BLaER1 (cell line): ENCODE measurements at regions not wholly inside any gene's neighbourhood (a gene's known extent, or its start where the extent isn't known, plus 50 kb on each side); places are given as distances from the start of the nearest gene placed in this dataset.

Experiments used
- H3K27ac ChIP-seq: shearing (Covaris generic); formaldehyde crosslinking; 2 replicates; pipeline ENCODE4 v1.8.1; 2022
- H3K27me3 ChIP-seq: shearing (Covaris generic); formaldehyde crosslinking; 2 replicates; pipeline ENCODE4 v1.8.1; 2022
- H3K36me3 ChIP-seq: shearing (Covaris generic); formaldehyde crosslinking; 2 replicates; pipeline ENCODE4 v1.8.1; 2022
- H3K4me1 ChIP-seq: shearing (Covaris generic); formaldehyde crosslinking; 2 replicates; pipeline ENCODE4 v1.8.1; 2022
- H3K4me2 ChIP-seq: shearing (Covaris generic); formaldehyde crosslinking; 2 replicates; pipeline ENCODE4 v1.8.1; 2022
- H3K4me3 ChIP-seq: shearing (Covaris generic); formaldehyde crosslinking; 2 replicates; pipeline ENCODE4 v1.8.1; 2022
- H3K9ac ChIP-seq: shearing (Covaris generic); formaldehyde crosslinking; 2 replicates; pipeline ENCODE4 v1.8.1; 2022
- H3K9me3 ChIP-seq: shearing (Covaris generic); formaldehyde crosslinking; 2 replicates; pipeline ENCODE4 v1.8.1; 2022
- H4K20me1 ChIP-seq: shearing (Covaris generic); formaldehyde crosslinking; 2 replicates; pipeline ENCODE4 v1.8.1; 2022
- Cebpa-rat ChIP-seq: shearing (Covaris generic); IDR thresholded peaks from 2 replicates; pipeline ENCODE4 v1.8.1; 2022

GRCh38 chr19:30857388-30857787 is 485.2 kb downstream of the ZNF536 start:
- H3K4me3 ChIP-seq, result no peak overlapping the region
- H3K27ac ChIP-seq, result no peak overlapping the region
- no peaks in the 10 kb centered on the region for H3K27me3 ChIP-seq
- H3K9me3 ChIP-seq, result no peaks in the 10 kb centered on the region
- TF ChIP-seq Cebpa-rat, result no peak
- H3K4me2 ChIP-seq, result no peak overlapping the region
- H3K4me1 ChIP-seq, result no peaks in the 10 kb centered on the region
- no peaks in the 10 kb centered on the region for H4K20me1 ChIP-seq
- H3K9ac ChIP-seq, result no peak overlapping the region
- H3K36me3 ChIP-seq, result no peaks in the 10 kb centered on the region

- TF ChIP-seq Cebpa-rat, result no peak
- H3K4me3 ChIP-seq, result no peak overlapping the region
- no peaks in the 10 kb centered on the region for H3K36me3 ChIP-seq
- no peaks in the 10 kb centered on the region for H3K27me3 ChIP-seq
- no peaks in the 10 kb centered on the region for H3K4me1 ChIP-seq
- H3K4me2 ChIP-seq, result no peak overlapping the region
- no peaks in the 10 kb centered on the region for H4K20me1 ChIP-seq
- H3K9me3 ChIP-seq, result no peaks in the 10 kb centered on the region
- no peak overlapping the region for H3K27ac ChIP-seq
- H3K9ac ChIP-seq, result no peak overlapping the region
Measured at GRCh38 chr19:30856786-30857185, 484.6 kb downstream of the ZNF536 start.

GRCh38 chr19:30856376-30856775 is 484.2 kb downstream of the ZNF536 start:
- Histone ChIP-seq H3K4me1 (no peaks in the 10 kb centered on the region), H3K4me2 (no peak overlapping the region), H3K27ac (no peak overlapping the region), H4K20me1 (no peaks in the 10 kb centered on the region), H3K27me3 (no peaks in the 10 kb centered on the region), H3K36me3 (no peaks in the 10 kb centered on the region), H3K9me3 (no peaks in the 10 kb centered on the region), H3K4me3 (no peak overlapping the region), H3K9ac (no peak overlapping the region)
- TF ChIP-seq Cebpa-rat, result no peak

GRCh38 chr19:30855442-30855841 is 483.3 kb downstream of the ZNF536 start:
- Histone ChIP-seq H3K4me2 (no peak overlapping the region), H3K27ac (no peak overlapping the region), H3K4me3 (no peak overlapping the region), H3K4me1 (no peaks in the 10 kb centered on the region), H3K9ac (no peak overlapping the region), H3K27me3 (no peaks in the 10 kb centered on the region), H3K9me3 (no peaks in the 10 kb centered on the region), H3K36me3 (no peaks in the 10 kb centered on the region), H4K20me1 (no peaks in the 10 kb centered on the region)
- TF ChIP-seq Cebpa-rat, result no peak

- no peak for TF ChIP-seq Cebpa-rat
- Histone ChIP-seq H3K9me3 (no peaks in the 10 kb centered on the region), H3K4me2 (no peak overlapping the region), H4K20me1 (no peaks in the 10 kb centered on the region), H3K4me3 (no peak overlapping the region), H3K27ac (no peak overlapping the region), H3K36me3 (no peaks in the 10 kb centered on the region), H3K27me3 (no peaks in the 10 kb centered on the region), H3K9ac (no peak overlapping the region), H3K4me1 (no peaks in the 10 kb centered on the region)
Measured at GRCh38 chr19:30854661-30855060, 482.5 kb downstream of the ZNF536 start.

GRCh38 chr19:30854207-30854606 is 482.0 kb downstream of the ZNF536 start:
- Histone ChIP-seq H3K4me2 (no peak overlapping the region), H3K4me3 (no peak overlapping the region), H3K9ac (no peak overlapping the region), H3K27me3 (no peaks in the 10 kb centered on the region), H3K4me1 (no peaks in the 10 kb centered on the region), H3K36me3 (no peaks in the 10 kb centered on the region), H3K27ac (no peak overlapping the region), H4K20me1 (no peaks in the 10 kb centered on the region), H3K9me3 (no peaks in the 10 kb centered on the region)
- no peak for TF ChIP-seq Cebpa-rat

- Histone ChIP-seq H3K9ac (no peak overlapping the region), H4K20me1 (no peaks in the 10 kb centered on the region), H3K4me3 (no peak overlapping the region), H3K4me1 (no peaks in the 10 kb centered on the region), H3K27ac (no peak overlapping the region), H3K9me3 (no peaks in the 10 kb centered on the region), H3K36me3 (no peaks in the 10 kb centered on the region), H3K27me3 (no peaks in the 10 kb centered on the region), H3K4me2 (no peak overlapping the region)
- TF ChIP-seq Cebpa-rat, result no peak
Measured at GRCh38 chr19:30853036-30853435, 480.9 kb downstream of the ZNF536 start.

GRCh38 chr19:30852168-30852567 is 480.0 kb downstream of the ZNF536 start:
- Histone ChIP-seq H3K9me3 (no peaks in the 10 kb centered on the region), H3K27me3 (no peaks in the 10 kb centered on the region), H3K9ac (no peak overlapping the region), H3K4me3 (no peak overlapping the region), H3K4me2 (no peak overlapping the region), H3K36me3 (no peaks in the 10 kb centered on the region), H3K27ac (no peak overlapping the region), H4K20me1 (no peaks in the 10 kb centered on the region), H3K4me1 (no peaks in the 10 kb centered on the region)
- TF ChIP-seq Cebpa-rat, result no peak

GRCh38 chr19:30851646-30852045 is 479.5 kb downstream of the ZNF536 start:
- Histone ChIP-seq H3K4me1 (no peaks in the 10 kb centered on the region), H4K20me1 (no peaks in the 10 kb centered on the region), H3K4me3 (no peak overlapping the region), H3K9me3 (no peaks in the 10 kb centered on the region), H3K4me2 (no peak overlapping the region), H3K27me3 (no peaks in the 10 kb centered on the region), H3K36me3 (no peaks in the 10 kb centered on the region), H3K27ac (no peak overlapping the region), H3K9ac (no peak overlapping the region)
- TF ChIP-seq Cebpa-rat, result no peak

- Histone ChIP-seq H3K27me3 (no peaks in the 10 kb centered on the region), H3K27ac (no peak overlapping the region), H3K4me2 (no peak overlapping the region), H3K4me3 (no peak overlapping the region), H3K4me1 (no peaks in the 10 kb centered on the region), H3K36me3 (no peaks in the 10 kb centered on the region), H4K20me1 (no peaks in the 10 kb centered on the region), H3K9me3 (no peaks in the 10 kb centered on the region), H3K9ac (no peak overlapping the region)
- no peak for TF ChIP-seq Cebpa-rat
Measured at GRCh38 chr19:30848636-30849425, 476.6 kb downstream of the ZNF536 start.

GRCh38 chr19:30846102-30846501 is 473.9 kb downstream of the ZNF536 start:
- no peak overlapping the region for H3K9ac ChIP-seq
- H3K36me3 ChIP-seq, result no peaks in the 10 kb centered on the region
- TF ChIP-seq Cebpa-rat, result no peak
- no peak overlapping the region for H3K4me3 ChIP-seq
- no peaks in the 10 kb centered on the region for H4K20me1 ChIP-seq
- H3K27ac ChIP-seq, result no peak overlapping the region
- H3K4me2 ChIP-seq, result no peak overlapping the region
- no peaks in the 10 kb centered on the region for H3K27me3 ChIP-seq
- no peaks in the 10 kb centered on the region for H3K9me3 ChIP-seq
- no peaks in the 10 kb centered on the region for H3K4me1 ChIP-seq
